Common myeloid progenitor, CD34-positive (primary cell): ENCODE measurements at regions not wholly inside any gene's neighbourhood (a gene's known extent, or its start where the extent isn't known, plus 50 kb on each side); places are given as distances from the start of the nearest gene placed in this dataset.
A peak's percentile ranks its signal among the peaks of the same experiment; 100 is the strongest.
"Not testable (repeated sequence)": the region's sequence is repeated elsewhere in the genome, so short reads cannot be mapped to it uniquely, and the experiment has no call there.

Experiments used
- CTCF ChIA-PET: fragments of 350-600 bp; sonication (Branson Sonifier 250); formaldehyde crosslinking; loops from one replicate; lab custom pipeline; 2021; ENCODE audit warnings: antibody characterized with exemption; lab: Charles Lee
- POLR2A ChIA-PET: fragments of 350-600 bp; sonication (Branson Sonifier 250); formaldehyde crosslinking; loops from one replicate; lab custom pipeline; 2021; ENCODE audit warnings: antibody characterized with exemption; lab: Charles Lee
- DNase-seq, 3 donors: peaks; one replicate each; pipeline versions ENCODE4 v3.0.0 to v3.0.0-alpha.2; 2013
- H3K27ac ChIP-seq, 2 experiments: 1 replicate in 1 of 2; 2 replicates in 1 of 2; pipeline ENCODE4 v1.7.0; 2013; ENCODE audit warnings: inconsistent platforms in 2 of 2, low read length in 2 of 2, mild to moderate bottlenecking in 2 of 2, low read depth in 1 of 2, moderate library complexity in 1 of 2; ENCODE audit not compliant: severe bottlenecking in 2 of 2, insufficient read depth in 1 of 2, poor library complexity in 1 of 2
- H3K27me3 ChIP-seq, 5 experiments: replicated peaks in 2 of 5; 1 replicate in 3 of 5; 2 replicates in 2 of 5; pipeline versions ENCODE4 v1.6.1 to v1.7.0; 2013; ENCODE audit warnings: low read length in 4 of 5, mild to moderate bottlenecking in 2 of 5, moderate library complexity in 2 of 5, inconsistent platforms in 1 of 5; ENCODE audit not compliant: insufficient read depth in 5 of 5, control insufficient read depth in 4 of 5
- H3K36me3 ChIP-seq, 4 experiments: 1 replicate in 2 of 4; 2 replicates in 2 of 4; pipeline versions ENCODE4 v1.6.1 to v1.7.0; 2013; ENCODE audit warnings: low read length in 3 of 4, control low read depth in 1 of 4, mild to moderate bottlenecking in 1 of 4; ENCODE audit not compliant: control insufficient read depth in 4 of 4, insufficient read depth in 4 of 4
- H3K4me1 ChIP-seq, 4 experiments: 1 replicate in 3 of 4; 2 replicates in 1 of 4; pipeline versions ENCODE4 v1.6.1 to v1.7.1; 2013; ENCODE audit warnings: low read length in 3 of 4, mild to moderate bottlenecking in 3 of 4, control low read depth in 1 of 4, inconsistent platforms in 1 of 4, moderate library complexity in 1 of 4; ENCODE audit not compliant: control insufficient read depth in 4 of 4, insufficient read depth in 4 of 4; ENCODE audit errors: control extremely low read depth in 1 of 4
- H3K4me3 ChIP-seq, 7 experiments: 1 replicate in 4 of 7; 2 replicates in 3 of 7; pipeline versions ENCODE4 v1.5.1 to v1.7.0; 2013; ENCODE audit warnings: mild to moderate bottlenecking in 7 of 7, low read length in 6 of 7, moderate library complexity in 6 of 7, inconsistent platforms in 2 of 7, low read depth in 2 of 7, control low read depth in 1 of 7; ENCODE audit not compliant: insufficient read depth in 4 of 7, control insufficient read depth in 1 of 7; ENCODE audit errors: extremely low read depth in 1 of 7
- H3K9me3 ChIP-seq, 5 experiments: 1 replicate in 4 of 5; 2 replicates in 1 of 5; pipeline versions ENCODE4 v1.6.1 to v1.7.1; 2013; ENCODE audit warnings: low read length in 4 of 5, mild to moderate bottlenecking in 2 of 5, inconsistent platforms in 1 of 5, low read depth in 1 of 5, moderate library complexity in 1 of 5; ENCODE audit not compliant: control insufficient read depth in 4 of 5, insufficient read depth in 2 of 5; ENCODE audit errors: control extremely low read depth in 1 of 5
- WGBS: methylation state at CpG from one replicate; pipeline ENCODE4 v1.1.5; 2013; ENCODE audit not compliant: insufficient coverage; 5-methylcytosine and 5-hydroxymethylcytosine counted together

GRCh38 chrX:63285375-63285774 lies 65.8 kb downstream of the SPIN4 start:
- Histone ChIP-seq H3K36me3 (no peaks in the 10 kb centered on the region), H3K4me1 (peaks cover 0 to 10% (median 2%) of the 10 kb centered on the region in 4 experiments), H3K9me3 (no peaks in the 10 kb centered on the region), H3K4me3 (no peak overlapping the region), H3K27me3 (no peaks in the 10 kb centered on the region), H3K27ac (no peak overlapping the region)
- peak in 1 of 3 donors; percentile 1 for DNase-seq
- ChIA-PET POLR2A (interaction anchor here (0.7 kb wide), 1 partner anchor 47 kb away, joined by 3 read pairs; no protein-coding TSS in a partner anchor), CTCF (no interaction called here)
- WGBS, result no CpG with 5 or more reads among the region's 1 CpG

- POLR2A ChIA-PET, result no interaction called here
- H3K9me3 ChIP-seq, result no peaks in the 10 kb centered on the region
- H3K27me3 ChIP-seq, result no peaks in the 10 kb centered on the region
- no CpG with 5 or more reads among the region's 2 CpGs for WGBS
- no peaks in the 10 kb centered on the region for H3K36me3 ChIP-seq
- peaks cover 0 to 10% (median 2%) of the 10 kb centered on the region in 4 experiments for H3K4me1 ChIP-seq
- H3K27ac ChIP-seq, result no peak overlapping the region
- no peak for DNase-seq
- H3K4me3 ChIP-seq, result no peak overlapping the region
- CTCF ChIA-PET, result no interaction called here
Observed at GRCh38 chrX:63284659-63285058, 66.5 kb downstream of the SPIN4 start.

- ChIA-PET CTCF (interaction anchor here (1.1 kb wide), 1 partner anchor 11 kb away, joined by 3 read pairs; no protein-coding TSS in a partner anchor), POLR2A (no interaction called here)
- Histone ChIP-seq H3K27me3 (no peaks in the 10 kb centered on the region), H3K9me3 (no peaks in the 10 kb centered on the region), H3K4me1 (peaks cover 0 to 10% (median 2%) of the 10 kb centered on the region in 4 experiments), H3K27ac (no peak overlapping the region), H3K4me3 (no peak overlapping the region), H3K36me3 (no peaks in the 10 kb centered on the region)
- 64% methylated on average over 2 of the region's 4 CpGs for WGBS
- DNase-seq, result peak in 2 of 3 donors; percentile 32 to 55
Observed at GRCh38 chrX:63283348-63283747, 67.8 kb downstream of the SPIN4 start.

GRCh38 chrX:63282828-63283227 lies 68.3 kb downstream of the SPIN4 start:
- POLR2A ChIA-PET, result no interaction called here
- no peaks in the 10 kb centered on the region for H3K36me3 ChIP-seq
- no peaks in the 10 kb centered on the region for H3K27me3 ChIP-seq
- H3K4me1 ChIP-seq, result peaks cover 0 to 10% (median 2%) of the 10 kb centered on the region in 4 experiments
- no peak overlapping the region for H3K4me3 ChIP-seq
- H3K9me3 ChIP-seq, result no peaks in the 10 kb centered on the region
- DNase-seq, result peak in 1 of 3 donors; percentile 9
- CTCF ChIA-PET, result interaction anchor here (1.1 kb wide), 1 partner anchor 10 kb away, joined by 3 read pairs; no protein-coding TSS in a partner anchor
- H3K27ac ChIP-seq, result no peak overlapping the region

- Histone ChIP-seq H3K36me3 (no peaks in the 10 kb centered on the region), H3K27ac (no peak overlapping the region), H3K4me1 (peaks cover 0 to 10% (median 2%) of the 10 kb centered on the region in 4 experiments), H3K9me3 (no peaks in the 10 kb centered on the region), H3K4me3 (no peak overlapping the region), H3K27me3 (no peaks in the 10 kb centered on the region)
- CTCF ChIA-PET, result no interaction called here
- WGBS, result no CpG with 5 or more reads among the region's 2 CpGs
- POLR2A ChIA-PET, result no interaction called here
- peak in 2 of 3 donors; percentile 10 to 36 for DNase-seq
Observed at GRCh38 chrX:63282077-63282476, 69.1 kb downstream of the SPIN4 start.

GRCh38 chrX:63281465-63281864 lies 69.7 kb downstream of the SPIN4 start:
- ChIA-PET POLR2A (no interaction called here), CTCF (no interaction called here)
- H3K27ac ChIP-seq, result no peak overlapping the region
- no peaks in the 10 kb centered on the region for H3K27me3 ChIP-seq
- WGBS, result 74% methylated on average over 5 of the region's 6 CpGs
- H3K4me3 ChIP-seq, result no peak overlapping the region
- DNase-seq, result no peak
- peaks cover 0 to 10% (median 2%) of the 10 kb centered on the region in 4 experiments for H3K4me1 ChIP-seq
- H3K36me3 ChIP-seq, result no peaks in the 10 kb centered on the region
- no peaks in the 10 kb centered on the region for H3K9me3 ChIP-seq

GRCh38 chrX:63277394-63277793 lies 73.7 kb downstream of the SPIN4 start:
- H3K4me1 ChIP-seq, H3K4me3 ChIP-seq, H3K27ac ChIP-seq, CTCF ChIA-PET, H3K27me3 ChIP-seq, POLR2A ChIA-PET, DNase-seq, H3K36me3 ChIP-seq, H3K9me3 ChIP-seq: not testable (repeated sequence)
- WGBS, result 100% methylated on average over 1 of the region's 3 CpGs
